ENCODE measurements at regions not wholly inside any gene's neighbourhood (a gene's known extent, or its start where the extent isn't known, plus 50 kb on each side); places are given as distances from the start of the nearest gene placed in this dataset.

- no peak for TF ChIP-seq TAF1 (IDR thresholded peaks at IDR 0.05; ENCODE audit: low read depth)
- no peak for TF ChIP-seq CEBPB (IDR thresholded peaks at IDR 0.05)
- no peak for TF ChIP-seq EGR1 (IDR thresholded peaks at IDR 0.05)
- TF ChIP-seq TEAD4 (IDR thresholded peaks at IDR 0.05): no peak
- no peak for TF ChIP-seq EP300 (IDR thresholded peaks at IDR 0.05; ENCODE audit: borderline replicate concordance)
- TF ChIP-seq ZBTB7A (IDR thresholded peaks at IDR 0.05; ENCODE audit: low read depth): no peak
- no peak for TF ChIP-seq TCF12 (IDR thresholded peaks at IDR 0.05; ENCODE audit: low read depth)
- TF ChIP-seq YY1 (IDR thresholded peaks at IDR 0.05; ENCODE audit: low read depth): no peak
- TF ChIP-seq RAD21 (IDR thresholded peaks at IDR 0.05; ENCODE audit: low read depth): no peak
- no peak for TF ChIP-seq CREB1 (IDR thresholded peaks at IDR 0.05; ENCODE audit: low read depth)
- no peak for TF ChIP-seq USF1 (IDR thresholded peaks at IDR 0.05)
- no peak for TF ChIP-seq MAX (IDR thresholded peaks at IDR 0.05)
- TF ChIP-seq REST (IDR thresholded peaks at IDR 0.05; ENCODE audit: low read depth): no peak
- no peak for TF ChIP-seq FOXM1 (IDR thresholded peaks at IDR 0.05; ENCODE audit: borderline replicate concordance, low read depth)
- no peak for TF ChIP-seq NFIC (IDR thresholded peaks at IDR 0.05)
Measured at GRCh38 chr16:51876601-51876875, 670.4 kb downstream of the TOX3 start.

GRCh38 chr16:51875834-51876600 is 670.9 kb downstream of the TOX3 start:
- TF ChIP-seq TAF1 (IDR thresholded peaks at IDR 0.05; ENCODE audit: low read depth) (no peak), EP300 (IDR thresholded peaks at IDR 0.05; ENCODE audit: borderline replicate concordance) (no peak)

- TF ChIP-seq TAF1 (IDR thresholded peaks at IDR 0.05; ENCODE audit: low read depth): no peak
Measured at GRCh38 chr16:51872524-51872923, 674.4 kb downstream of the TOX3 start.

GRCh38 chr16:51870296-51870854 is 676.6 kb downstream of the TOX3 start:
- TF ChIP-seq FOXM1 (IDR thresholded peaks at IDR 0.05; ENCODE audit: borderline replicate concordance, low read depth): no peak
- TF ChIP-seq TCF12 (IDR thresholded peaks at IDR 0.05; ENCODE audit: low read depth): no peak
- TF ChIP-seq ZBTB7A (IDR thresholded peaks at IDR 0.05; ENCODE audit: low read depth): no peak
- no peak for TF ChIP-seq RAD21 (IDR thresholded peaks at IDR 0.05; ENCODE audit: low read depth)
- TF ChIP-seq TEAD4 (IDR thresholded peaks at IDR 0.05): no peak
- no peak for TF ChIP-seq CEBPB (IDR thresholded peaks at IDR 0.05)
- TF ChIP-seq CREB1 (IDR thresholded peaks at IDR 0.05; ENCODE audit: low read depth): no peak
- TF ChIP-seq TAF1 (IDR thresholded peaks at IDR 0.05; ENCODE audit: low read depth): no peak
- TF ChIP-seq EP300 (IDR thresholded peaks at IDR 0.05; ENCODE audit: borderline replicate concordance): no peak
- no peak for TF ChIP-seq REST (IDR thresholded peaks at IDR 0.05; ENCODE audit: low read depth)
- no peak for TF ChIP-seq NFIC (IDR thresholded peaks at IDR 0.05)
- no peak for TF ChIP-seq MAX (IDR thresholded peaks at IDR 0.05)

GRCh38 chr16:51869176-51869575 is 677.8 kb downstream of the TOX3 start:
- TF ChIP-seq TCF12 (IDR thresholded peaks at IDR 0.05; ENCODE audit: low read depth) (no peak), FOXM1 (IDR thresholded peaks at IDR 0.05; ENCODE audit: borderline replicate concordance, low read depth) (no peak), TEAD4 (IDR thresholded peaks at IDR 0.05) (no peak), RAD21 (IDR thresholded peaks at IDR 0.05; ENCODE audit: low read depth) (no peak), NFIC (IDR thresholded peaks at IDR 0.05) (no peak), MAX (IDR thresholded peaks at IDR 0.05) (no peak), REST (IDR thresholded peaks at IDR 0.05; ENCODE audit: low read depth) (no peak)
